ENCODE measurements at regions not wholly inside any gene's neighbourhood (a gene's known extent, or its start where the extent isn't known, plus 50 kb on each side); places are given as distances from the start of the nearest gene placed in this dataset.

DNA sequence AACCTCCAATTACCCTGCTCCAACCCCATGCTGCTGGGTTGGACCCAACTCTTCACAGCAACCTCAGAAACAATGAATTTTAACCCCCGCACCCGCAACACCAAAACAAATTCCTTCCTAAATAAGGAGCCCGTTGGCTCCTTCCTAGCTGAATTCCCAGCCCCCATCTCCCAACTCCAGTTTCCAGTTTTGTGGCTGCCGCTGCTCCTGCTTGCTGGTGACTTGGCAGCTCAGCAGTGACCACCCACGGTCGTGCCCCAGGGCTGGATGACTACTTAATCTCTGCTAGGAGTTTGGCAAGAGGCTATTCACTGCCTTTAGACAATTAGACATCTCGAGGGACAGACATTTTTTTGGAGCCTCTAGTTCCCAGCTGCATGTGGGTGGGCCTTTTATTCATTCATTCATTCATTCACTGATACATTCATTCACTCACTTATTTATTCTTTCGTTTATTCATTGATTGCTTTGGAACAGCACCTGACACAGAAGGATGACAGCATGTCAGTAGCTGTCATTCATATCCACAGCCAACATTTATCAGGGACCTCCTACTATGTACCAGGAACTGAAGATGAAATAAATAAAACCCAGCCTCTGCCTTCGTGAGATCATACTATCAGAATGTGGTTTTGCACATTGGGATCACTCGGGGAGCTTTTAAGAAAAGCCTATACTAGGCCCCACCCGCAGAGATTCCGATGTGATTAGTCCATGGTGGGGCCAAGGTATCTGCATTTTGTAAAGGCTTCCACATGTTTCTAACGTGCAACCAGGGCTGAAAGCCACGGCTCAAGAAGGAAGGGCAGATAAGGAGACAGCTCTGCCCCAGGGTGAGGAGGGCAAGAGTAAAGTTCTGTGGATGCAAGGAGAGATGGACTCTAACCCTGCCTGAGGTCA is 256.5 kb downstream of the SHQ1 start:
- DNase-seq (ENCODE audit: low read depth): no peak

DNA sequence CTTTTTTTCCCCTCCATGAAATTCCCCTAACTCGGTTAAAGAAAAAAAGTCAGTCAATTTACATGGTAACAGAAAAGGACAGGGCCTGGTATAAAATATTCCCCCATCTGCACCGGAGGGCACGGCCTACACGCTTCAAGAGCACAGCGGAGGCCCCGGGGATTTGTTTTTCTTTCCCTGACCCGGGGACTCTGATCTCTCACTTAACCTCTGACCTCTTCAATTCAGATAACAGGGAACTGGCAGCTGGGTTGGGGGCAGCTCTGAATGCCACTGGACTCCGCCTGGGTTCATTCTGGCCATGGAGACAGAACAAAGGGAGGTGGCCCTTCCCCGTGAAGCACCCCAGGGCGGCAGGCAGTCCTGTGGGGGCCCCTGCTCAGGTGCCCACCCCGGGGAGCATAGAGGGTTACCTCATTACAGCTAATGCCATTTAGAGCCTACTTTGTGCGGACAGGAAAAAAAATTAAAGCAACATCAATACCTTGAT is 257.5 kb downstream of the SHQ1 start:
- no peak for DNase-seq (ENCODE audit: low read depth)

- no peak for DNase-seq (ENCODE audit: low read depth)
These were observed 261.0 kb downstream of the SHQ1 start for GRCh38 chr3:72587282-72587681.

DNA sequence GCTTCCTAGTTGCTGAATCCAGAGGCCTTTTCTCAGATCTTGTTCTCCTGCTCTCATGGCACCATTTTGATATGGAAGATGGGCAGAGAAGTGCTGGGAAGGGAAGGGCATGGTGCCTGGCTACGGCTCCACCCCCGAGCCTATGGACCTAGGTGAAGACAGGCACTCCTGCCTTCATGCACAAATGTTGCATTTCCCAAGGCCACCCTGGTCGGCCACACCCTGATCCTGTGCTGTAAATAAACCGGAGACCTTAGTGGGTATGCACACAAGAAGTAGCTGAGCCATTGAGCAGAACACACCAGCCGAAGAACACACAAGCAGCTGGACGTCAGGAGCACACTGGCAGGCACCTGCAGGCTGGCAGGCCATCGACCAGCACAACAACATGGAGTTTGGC is 261.6 kb downstream of the SHQ1 start:
- no peak for DNase-seq (ENCODE audit: low read depth)

DNA sequence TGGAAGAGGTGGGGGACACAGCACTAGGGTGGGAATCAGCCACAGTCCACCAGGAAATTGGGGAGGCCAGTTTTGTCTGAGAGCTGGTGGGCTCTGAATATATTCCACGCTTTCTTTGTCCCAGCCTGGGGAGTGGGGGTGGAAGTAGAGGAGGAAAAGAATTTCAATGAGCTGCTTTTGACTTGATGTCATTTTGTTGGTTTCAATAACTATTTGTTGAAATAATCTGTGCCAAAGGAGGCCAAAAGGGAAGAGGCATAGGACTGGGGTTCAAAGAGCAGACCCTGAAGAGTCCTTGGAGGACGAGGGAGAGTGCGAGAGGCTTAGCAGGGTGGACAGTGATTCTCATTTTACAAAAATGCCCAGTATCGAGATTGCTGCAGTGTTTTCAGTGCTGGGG is 262.3 kb downstream of the SHQ1 start:
- DNase-seq (ENCODE audit: low read depth): no peak

- DNase-seq (ENCODE audit: low read depth): no peak
These were observed 264.0 kb downstream of the SHQ1 start for GRCh38 chr3:72584262-72584661.

- DNase-seq (ENCODE audit: low read depth): no peak
These were observed 265.3 kb downstream of the SHQ1 start for GRCh38 chr3:72582963-72583362.

DNA sequence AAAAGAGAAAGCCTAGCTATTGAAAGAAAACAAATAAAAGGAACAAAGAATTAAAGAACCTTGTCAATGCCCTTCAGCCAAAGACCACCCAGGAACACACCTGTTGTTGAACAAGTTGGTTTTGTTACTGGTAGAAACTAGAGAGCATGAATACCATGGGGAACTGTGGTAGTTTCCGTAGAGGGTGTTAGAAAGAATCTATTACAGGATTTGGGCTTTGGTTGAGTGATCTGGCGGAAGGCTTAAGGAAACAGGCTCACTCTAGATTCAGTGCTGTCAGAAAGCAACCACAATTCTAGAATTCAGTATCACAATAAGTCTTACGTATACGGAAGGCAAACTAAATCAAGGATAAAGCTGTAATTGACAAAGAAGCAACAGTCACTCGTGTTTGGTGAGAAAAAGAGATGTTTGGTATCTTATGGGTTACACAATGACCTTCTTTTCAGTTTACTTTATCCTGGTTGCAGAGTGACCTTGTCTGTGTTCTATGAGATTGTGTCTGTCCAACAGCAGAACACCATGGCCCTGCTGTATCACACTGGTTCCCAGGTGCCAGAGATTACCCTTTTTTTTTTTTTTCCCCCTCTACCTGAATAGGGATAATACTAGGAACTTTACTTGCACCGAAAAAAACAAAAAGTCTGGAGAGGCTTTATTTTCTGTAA is 265.9 kb downstream of the SHQ1 start:
- no peak for DNase-seq (ENCODE audit: low read depth)

GRCh38 chr3:72580900-72581299 is 267.3 kb downstream of the SHQ1 start:
- no peak for DNase-seq (ENCODE audit: low read depth)

DNA sequence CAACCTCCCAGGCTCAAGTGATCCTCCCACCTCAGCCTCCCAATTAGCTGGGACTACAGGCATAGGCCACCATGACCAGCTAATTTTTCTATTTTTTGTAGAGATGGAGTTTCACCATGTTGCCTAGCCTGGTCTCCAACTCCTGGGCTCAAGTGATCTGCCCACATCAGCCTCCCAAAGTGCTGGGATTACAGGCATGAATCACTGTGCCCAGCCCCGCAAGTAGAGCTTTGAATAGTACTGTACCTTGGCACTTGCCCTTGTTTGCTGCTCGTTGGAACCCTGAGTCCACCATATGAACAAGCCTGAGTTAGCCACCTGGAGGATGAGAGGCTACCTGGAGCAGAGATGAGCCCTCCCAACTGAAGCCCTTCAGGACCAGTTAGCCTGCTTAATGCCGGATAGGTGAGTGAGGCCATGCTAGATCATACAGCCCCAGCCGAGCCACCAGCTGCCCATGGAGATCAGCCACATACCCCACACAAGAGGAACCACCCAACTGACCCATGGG is 267.9 kb downstream of the SHQ1 start:
- no peak for DNase-seq (ENCODE audit: low read depth)

DNA sequence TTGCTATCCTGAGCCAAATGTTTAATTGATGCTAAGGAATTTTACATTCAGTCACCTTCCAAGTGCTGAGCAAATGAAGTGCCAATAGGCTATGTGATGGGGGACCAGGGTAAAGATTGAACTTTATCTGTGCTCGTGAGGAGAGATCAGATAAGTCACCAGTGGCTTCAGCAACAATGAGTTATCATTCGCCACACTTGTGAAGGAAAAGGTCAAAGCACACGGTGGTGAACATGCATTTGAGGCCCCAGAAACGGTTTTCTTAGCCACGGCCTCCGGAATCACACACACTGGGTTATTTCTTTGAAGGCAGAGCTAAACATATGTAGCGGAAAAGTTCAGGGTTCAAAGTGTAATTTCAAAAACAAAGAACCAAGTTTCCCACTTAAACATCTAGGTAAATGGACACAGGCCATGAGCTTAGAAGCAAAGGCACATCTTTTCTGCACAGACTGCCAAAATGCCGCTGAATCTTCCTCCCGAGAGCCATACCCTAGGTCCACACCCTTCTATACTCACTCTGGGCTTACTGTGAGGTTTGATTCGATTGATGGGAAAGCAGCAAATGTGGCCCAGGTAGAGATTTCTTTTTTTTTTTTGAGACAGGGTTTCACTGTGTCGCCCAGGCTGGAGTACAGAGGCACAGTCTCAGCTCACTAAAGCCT is 268.5 kb downstream of the SHQ1 start:
- no peak for DNase-seq (ENCODE audit: low read depth)

DNA sequence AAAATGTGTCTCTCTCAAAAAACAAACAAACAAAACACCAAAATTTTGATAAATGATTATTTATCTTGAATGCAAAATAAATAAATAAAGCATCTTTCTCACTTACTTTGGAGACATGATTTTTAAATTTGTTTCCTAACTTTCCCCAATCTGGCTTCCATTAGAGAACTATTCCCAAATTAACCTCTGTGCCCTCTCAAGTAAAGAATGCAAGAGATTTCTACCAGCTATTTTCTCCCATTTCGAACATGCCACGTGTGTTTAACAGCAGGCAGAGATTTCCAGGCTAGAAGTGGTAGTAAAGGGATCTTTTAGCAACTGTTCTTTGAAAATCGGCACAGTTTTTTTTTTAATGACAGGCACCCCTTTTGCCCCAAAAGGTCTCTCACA is 269.1 kb downstream of the SHQ1 start:
- DNase-seq (ENCODE audit: low read depth): no peak

GRCh38 chr3:72577190-72577589 is 271.1 kb downstream of the SHQ1 start:
- no peak for DNase-seq (ENCODE audit: low read depth)

GRCh38 chr3:72576563-72576962 is 271.7 kb downstream of the SHQ1 start:
- DNase-seq (ENCODE audit: low read depth): no peak

- no peak for DNase-seq (ENCODE audit: low read depth)
These were observed 274.1 kb downstream of the SHQ1 start for GRCh38 chr3:72574144-72574543.

GRCh38 chr3:72573051-72573450 is 275.2 kb downstream of the SHQ1 start:
- DNase-seq (ENCODE audit: low read depth): no peak

GRCh38 chr3:72572489-72573007 is 275.7 kb downstream of the SHQ1 start:
- no peak for DNase-seq (ENCODE audit: low read depth)

DNA sequence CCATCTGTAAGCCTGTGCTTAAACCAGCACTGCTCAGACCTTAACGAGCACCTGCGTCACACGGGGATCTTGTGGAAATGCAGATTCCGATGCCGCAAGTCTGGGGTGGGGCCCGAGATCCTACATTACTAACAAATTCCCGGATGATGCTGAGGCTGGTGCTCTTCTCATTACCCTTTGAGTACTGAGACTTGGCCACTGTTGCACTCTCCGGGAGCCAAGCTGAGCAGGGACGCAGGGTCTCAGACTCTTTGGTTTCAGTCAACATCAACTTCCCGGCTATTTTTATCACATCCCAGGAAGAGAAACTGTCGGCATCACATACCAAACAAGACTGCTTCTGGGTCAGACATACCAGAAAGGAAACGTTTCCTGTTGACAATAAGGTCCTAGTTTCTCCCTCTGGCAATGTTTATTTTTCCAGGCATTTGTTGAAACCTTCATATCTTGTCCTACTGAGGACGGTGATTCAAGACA is 276.6 kb downstream of the SHQ1 start:
- DNase-seq (ENCODE audit: low read depth): no peak

- DNase-seq (ENCODE audit: low read depth): no peak
These were observed 277.2 kb downstream of the SHQ1 start for GRCh38 chr3:72571052-72571451.

GRCh38 chr3:72569754-72570440 is 278.3 kb downstream of the SHQ1 start:
- DNase-seq (ENCODE audit: low read depth): no peak

GRCh38 chr3:72568083-72568482 is 280.2 kb downstream of the SHQ1 start:
- DNase-seq (ENCODE audit: low read depth): no peak

- DNase-seq (ENCODE audit: low read depth): no peak
These were observed 280.8 kb downstream of the SHQ1 start for GRCh38 chr3:72567474-72567873.

All from activated T-helper 9 cell treated with anti-CD3 and anti-CD28 coated beads, Interleukin-2, amount 50 U/mL, for 16 hours (primary cell).